ENCODE measurements at regions not wholly inside any gene's neighbourhood (a gene's known extent, or its start where the extent isn't known, plus 50 kb on each side); places are given as distances from the start of the nearest gene placed in this dataset.

GRCh38 chr3:36192901-36193300 is 187.4 kb upstream of the STAC start:
- DNase-seq, result no peak
- Histone ChIP-seq H3K27ac (ENCODE audit: low read depth in 2 of 2, low read length in 1 of 2) (no peak overlapping the region), H3K9ac (no peak overlapping the region), H3K27me3 (ENCODE audit: insufficient read depth) (no peaks in the 10 kb centered on the region), H2AFZ (ENCODE audit: low read depth) (no peak overlapping the region), H4K20me1 (ENCODE audit: insufficient read depth) (no peaks in the 10 kb centered on the region), H3F3A (replicated peaks; ENCODE audit: insufficient read depth) (no peaks in the 10 kb centered on the region), H3K4me3 (ENCODE audit: low read depth in 2 of 2, low read length in 1 of 2) (no peak overlapping the region), H3K9me2 (no peaks in the 10 kb centered on the region), H3K9me3 (no peaks in the 10 kb centered on the region), H3K79me2 (ENCODE audit: insufficient read depth) (no peaks in the 10 kb centered on the region), H3K4me2 (no peak overlapping the region), H3K36me3 (replicated peaks in 1 of 2; ENCODE audit: control insufficient read depth in 1 of 2, insufficient read depth in 2 of 2, low read length in 1 of 2) (no peaks in the 10 kb centered on the region), H3K4me1 (ENCODE audit: control insufficient read depth in 1 of 2, insufficient read depth in 2 of 2, low read depth in 1 of 2, low read length in 1 of 2) (peaks cover 0 to 9% of the 10 kb centered on the region in 2 experiments; a peak in 1 of 4 replicates)
- ChIA-PET POLR2A (no interaction called here), CTCF (no interaction called here)
- TF ChIP-seq SMC3 (IDR thresholded peaks at IDR 0.05; ENCODE audit: low read depth, low read length) (no peak), IRF3 (IDR thresholded peaks at IDR 0.05; ENCODE audit: low read depth, low read length) (no peak), NRF1 (IDR thresholded peaks at IDR 0.05; ENCODE audit: low read depth, low read length) (no peak), RAD21 (IDR thresholded peaks at IDR 0.05; ENCODE audit: low read length) (no peak), ELF1 (IDR thresholded peaks at IDR 0.05) (no peak), RCOR1 (IDR thresholded peaks at IDR 0.05; ENCODE audit: low read length) (no peak), MXI1 (IDR thresholded peaks at IDR 0.05; ENCODE audit: low read depth, low read length) (no peak), GABPA (IDR thresholded peaks at IDR 0.05; ENCODE audit: low read depth) (no peak), EP300 (IDR thresholded peaks at IDR 0.05; ENCODE audit: borderline replicate concordance in 1 of 2, low read depth in 1 of 2, low read length in 1 of 2) (no peak), FOSL2 (IDR thresholded peaks at IDR 0.05; ENCODE audit: borderline replicate concordance, low read depth) (no peak), RFX5 (IDR thresholded peaks at IDR 0.05; ENCODE audit: low read length) (no peak), CHD2 (IDR thresholded peaks at IDR 0.05; ENCODE audit: low read length, partially characterized antibody) (no peak), EZH2phosphoT487 (IDR thresholded peaks at IDR 0.05; ENCODE audit: borderline replicate concordance, low read depth) (no peak), TEAD4 (IDR thresholded peaks at IDR 0.05; ENCODE audit: borderline replicate concordance, insufficient read depth) (no peak), GATA2 (CRISPR knock-in tag; IDR thresholded peaks at IDR 0.05) (no peak), YY1 (IDR thresholded peaks at IDR 0.05; ENCODE audit: low read depth) (no peak), USF2 (IDR thresholded peaks at IDR 0.05; ENCODE audit: borderline replicate concordance, low read depth, low read length) (no peak), JUND (IDR thresholded peaks at IDR 0.05) (no peak), TCF12 (IDR thresholded peaks at IDR 0.05) (no peak)

- H3K27me3 ChIP-seq (ENCODE audit: insufficient read depth), result no peaks in the 10 kb centered on the region
- WGBS (ENCODE audit: low lambda C conversion rate), result 53% methylated on average over 2 of the region's 2 CpGs
- H3K9me3 ChIP-seq, result no peaks in the 10 kb centered on the region
- H3K9ac ChIP-seq, result no peak overlapping the region
- no peaks in the 10 kb centered on the region for H3F3A ChIP-seq (replicated peaks; ENCODE audit: insufficient read depth)
- no peak overlapping the region for H3K4me3 ChIP-seq (ENCODE audit: low read depth in 2 of 2, low read length in 1 of 2)
- no peaks in the 10 kb centered on the region for H4K20me1 ChIP-seq (ENCODE audit: insufficient read depth)
- peak overlapping the region in 1 of 2 experiments; percentile 16; a peak in 1 of 4 replicates for H3K27ac ChIP-seq (ENCODE audit: low read depth in 2 of 2, low read length in 1 of 2)
- peaks cover 0 to 9% of the 10 kb centered on the region in 2 experiments; a peak in 1 of 4 replicates for H3K4me1 ChIP-seq (ENCODE audit: control insufficient read depth in 1 of 2, insufficient read depth in 2 of 2, low read depth in 1 of 2, low read length in 1 of 2)
- no peaks in the 10 kb centered on the region for H3K36me3 ChIP-seq (replicated peaks in 1 of 2; ENCODE audit: control insufficient read depth in 1 of 2, insufficient read depth in 2 of 2, low read length in 1 of 2)
- H3K4me2 ChIP-seq, result no peak overlapping the region
- DNase-seq, result no peak
- ChIA-PET CTCF (no interaction called here), POLR2A (no interaction called here)
- no peaks in the 10 kb centered on the region for H3K79me2 ChIP-seq (ENCODE audit: insufficient read depth)
- H3K9me2 ChIP-seq, result no peaks in the 10 kb centered on the region
- H2AFZ ChIP-seq (ENCODE audit: low read depth), result no peak overlapping the region
- TF ChIP-seq REST (IDR thresholded peaks at IDR 0.05; ENCODE audit: low read depth, low read length) (no peak), RCOR1 (IDR thresholded peaks at IDR 0.05; ENCODE audit: low read length) (no peak), IRF3 (IDR thresholded peaks at IDR 0.05; ENCODE audit: low read depth, low read length) (no peak), FOXM1 (IDR thresholded peaks at IDR 0.05; ENCODE audit: low read depth) (no peak), NFIC (IDR thresholded peaks at IDR 0.05; ENCODE audit: borderline replicate concordance) (no peak), PBX3 (IDR thresholded peaks at IDR 0.05) (peak; percentile 47), EP300 (IDR thresholded peaks at IDR 0.05; ENCODE audit: borderline replicate concordance in 1 of 2, low read depth in 1 of 2, low read length in 1 of 2) (0 out of 4 replicates have a peak, but pooled peaks of 1 of the 2 experiments have one; percentile 11), EZH2phosphoT487 (IDR thresholded peaks at IDR 0.05; ENCODE audit: borderline replicate concordance, low read depth) (no peak)
These were observed 186.9 kb upstream of the STAC start for GRCh38 chr3:36193448-36193847.
